Activated naive CD4-positive, alpha-beta T cell treated with anti-CD3 and anti-CD28 coated beads, Interleukin-2, amount 50 U/mL, for 24 hours (primary cell): ENCODE measurements at regions not wholly inside any gene's neighbourhood (a gene's known extent, or its start where the extent isn't known, plus 50 kb on each side); places are given as distances from the start of the nearest gene placed in this dataset.
"Not testable (repeated sequence)": the region's sequence is repeated elsewhere in the genome, so short reads cannot be mapped to it uniquely, and the experiment has no call there.

ENCODE experiments used
- H3K27ac Mint-ChIP-seq: one replicate; pipeline ENCODE4 v1.8.0; 2021; ENCODE audit warnings: mild to moderate bottlenecking, mixed read lengths
- H3K27me3 Mint-ChIP-seq: one replicate; pipeline ENCODE4 v1.8.0; 2021; ENCODE audit warnings: mixed read lengths
- H3K36me3 Mint-ChIP-seq: one replicate; pipeline ENCODE4 v1.8.0; 2021; ENCODE audit warnings: mixed read lengths
- H3K4me1 Mint-ChIP-seq: one replicate; pipeline ENCODE4 v1.8.0; 2021; ENCODE audit warnings: mixed read lengths
- H3K4me3 Mint-ChIP-seq: one replicate; pipeline ENCODE4 v1.8.0; 2021; ENCODE audit warnings: mild to moderate bottlenecking, mixed read lengths
- H3K9me3 Mint-ChIP-seq: one replicate; pipeline ENCODE4 v1.8.0; 2021; ENCODE audit warnings: mixed read lengths

GRCh38 chr2:40962026-40962425 lies 510.1 kb upstream of the SLC8A1 start:
- Mint-ChIP-seq H3K4me3 (no peak overlapping the region), H3K9me3 (peaks cover 16% of the 10 kb centered on the region), H3K27me3 (no peaks in the 10 kb centered on the region), H3K36me3 (no peaks in the 10 kb centered on the region), H3K27ac (no peak overlapping the region), H3K4me1 (no peaks in the 10 kb centered on the region)

- Mint-ChIP-seq H3K27me3 (no peaks in the 10 kb centered on the region), H3K36me3 (no peaks in the 10 kb centered on the region), H3K27ac (no peak overlapping the region), H3K9me3 (peaks cover 16% of the 10 kb centered on the region), H3K4me3 (no peak overlapping the region), H3K4me1 (no peaks in the 10 kb centered on the region)
Measured at GRCh38 chr2:40964509-40965250, 512.8 kb upstream of the SLC8A1 start.

- no peaks in the 10 kb centered on the region for H3K36me3 Mint-ChIP-seq
- H3K4me1 Mint-ChIP-seq = no peaks in the 10 kb centered on the region
- peaks cover 9% of the 10 kb centered on the region for H3K9me3 Mint-ChIP-seq
- H3K27ac Mint-ChIP-seq = no peak overlapping the region
- no peaks in the 10 kb centered on the region for H3K27me3 Mint-ChIP-seq
- no peak overlapping the region for H3K4me3 Mint-ChIP-seq
Measured at GRCh38 chr2:40967451-40967850, 515.6 kb upstream of the SLC8A1 start.

- Mint-ChIP-seq H3K27me3 (no peaks in the 10 kb centered on the region), H3K27ac (no peak overlapping the region), H3K9me3 (peaks cover 4% of the 10 kb centered on the region), H3K36me3 (no peaks in the 10 kb centered on the region), H3K4me1 (no peaks in the 10 kb centered on the region), H3K4me3 (no peak overlapping the region)
Measured at GRCh38 chr2:40975151-40975550, 523.3 kb upstream of the SLC8A1 start.

- no peaks in the 10 kb centered on the region for H3K9me3 Mint-ChIP-seq
- no peak overlapping the region for H3K27ac Mint-ChIP-seq
- H3K4me3 Mint-ChIP-seq = no peak overlapping the region
- H3K27me3 Mint-ChIP-seq = no peaks in the 10 kb centered on the region
- no peaks in the 10 kb centered on the region for H3K36me3 Mint-ChIP-seq
- no peaks in the 10 kb centered on the region for H3K4me1 Mint-ChIP-seq
Measured at GRCh38 chr2:40997362-40997761, 545.5 kb upstream of the SLC8A1 start.

GRCh38 chr2:41000374-41000773 lies 548.5 kb upstream of the SLC8A1 start:
- no peaks in the 10 kb centered on the region for H3K9me3 Mint-ChIP-seq
- H3K36me3 Mint-ChIP-seq = no peaks in the 10 kb centered on the region
- H3K27ac Mint-ChIP-seq = no peak overlapping the region
- no peaks in the 10 kb centered on the region for H3K4me1 Mint-ChIP-seq
- no peaks in the 10 kb centered on the region for H3K27me3 Mint-ChIP-seq
- no peak overlapping the region for H3K4me3 Mint-ChIP-seq

- Mint-ChIP-seq H3K27ac (no peak overlapping the region), H3K9me3 (no peaks in the 10 kb centered on the region), H3K27me3 (no peaks in the 10 kb centered on the region), H3K4me3 (no peak overlapping the region), H3K36me3 (no peaks in the 10 kb centered on the region), H3K4me1 (no peaks in the 10 kb centered on the region)
Measured at GRCh38 chr2:41000906-41001305, 549.0 kb upstream of the SLC8A1 start.

- no peak overlapping the region for H3K4me3 Mint-ChIP-seq
- H3K27ac Mint-ChIP-seq = no peak overlapping the region
- H3K27me3 Mint-ChIP-seq = no peaks in the 10 kb centered on the region
- H3K36me3 Mint-ChIP-seq = no peaks in the 10 kb centered on the region
- H3K9me3 Mint-ChIP-seq = no peaks in the 10 kb centered on the region
- no peaks in the 10 kb centered on the region for H3K4me1 Mint-ChIP-seq
Measured at GRCh38 chr2:41004700-41005099, 552.8 kb upstream of the SLC8A1 start.

GRCh38 chr2:41020358-41020757 lies 568.5 kb upstream of the SLC8A1 start:
- Mint-ChIP-seq H3K4me1 (no peaks in the 10 kb centered on the region), H3K27ac (no peak overlapping the region), H3K4me3 (no peak overlapping the region), H3K36me3 (no peaks in the 10 kb centered on the region), H3K27me3 (no peaks in the 10 kb centered on the region), H3K9me3 (peaks cover 6% of the 10 kb centered on the region)

- no peak overlapping the region for H3K27ac Mint-ChIP-seq
- peaks cover 6% of the 10 kb centered on the region for H3K9me3 Mint-ChIP-seq
- no peaks in the 10 kb centered on the region for H3K36me3 Mint-ChIP-seq
- H3K4me1 Mint-ChIP-seq = no peaks in the 10 kb centered on the region
- H3K4me3 Mint-ChIP-seq = no peak overlapping the region
- H3K27me3 Mint-ChIP-seq = no peaks in the 10 kb centered on the region
Measured at GRCh38 chr2:41024816-41025215, 572.9 kb upstream of the SLC8A1 start.

GRCh38 chr2:41026613-41027012 lies 574.7 kb upstream of the SLC8A1 start:
- Mint-ChIP-seq H3K27ac (no peak overlapping the region), H3K9me3 (peaks cover 11% of the 10 kb centered on the region)

GRCh38 chr2:41027095-41027494 lies 575.2 kb upstream of the SLC8A1 start:
- Mint-ChIP-seq H3K4me1 (no peaks in the 10 kb centered on the region), H3K27me3 (no peaks in the 10 kb centered on the region), H3K36me3 (no peaks in the 10 kb centered on the region), H3K27ac (no peak overlapping the region), H3K4me3 (no peak overlapping the region), H3K9me3 (peaks cover 11% of the 10 kb centered on the region)

More at GRCh38 chr2:41026613-41027012, 574.7 kb upstream of the SLC8A1 start:
- H3K27me3 Mint-ChIP-seq = no peaks in the 10 kb centered on the region
- no peaks in the 10 kb centered on the region for H3K36me3 Mint-ChIP-seq
- H3K4me3 Mint-ChIP-seq = no peak overlapping the region
- no peaks in the 10 kb centered on the region for H3K4me1 Mint-ChIP-seq

- Mint-ChIP-seq H3K9me3 (peaks cover 5% of the 10 kb centered on the region), H3K36me3 (no peaks in the 10 kb centered on the region), H3K27me3 (no peaks in the 10 kb centered on the region), H3K4me3 (no peak overlapping the region), H3K27ac (no peak overlapping the region), H3K4me1 (no peaks in the 10 kb centered on the region)
Measured at GRCh38 chr2:41031282-41031681, 579.4 kb upstream of the SLC8A1 start.

- Mint-ChIP-seq H3K36me3 (no peaks in the 10 kb centered on the region), H3K27me3 (no peaks in the 10 kb centered on the region), H3K4me1 (no peaks in the 10 kb centered on the region), H3K4me3 (no peak overlapping the region), H3K27ac (no peak overlapping the region), H3K9me3 (peaks cover 5% of the 10 kb centered on the region)
Measured at GRCh38 chr2:41032715-41033114, 580.8 kb upstream of the SLC8A1 start.

- H3K27ac Mint-ChIP-seq = no peak overlapping the region
- H3K4me3 Mint-ChIP-seq = no peak overlapping the region
- no peaks in the 10 kb centered on the region for H3K27me3 Mint-ChIP-seq
- H3K36me3 Mint-ChIP-seq = no peaks in the 10 kb centered on the region
- H3K9me3 Mint-ChIP-seq = peaks cover 5% of the 10 kb centered on the region
- no peaks in the 10 kb centered on the region for H3K4me1 Mint-ChIP-seq
Measured at GRCh38 chr2:41033127-41033526, 581.2 kb upstream of the SLC8A1 start.

- H3K4me1 Mint-ChIP-seq = no peaks in the 10 kb centered on the region
- no peaks in the 10 kb centered on the region for H3K9me3 Mint-ChIP-seq
- H3K4me3 Mint-ChIP-seq = no peak overlapping the region
- no peaks in the 10 kb centered on the region for H3K27me3 Mint-ChIP-seq
- no peak overlapping the region for H3K27ac Mint-ChIP-seq
- H3K36me3 Mint-ChIP-seq = no peaks in the 10 kb centered on the region
Measured at GRCh38 chr2:41038408-41038807, 586.5 kb upstream of the SLC8A1 start.

GRCh38 chr2:41039750-41040149 lies 587.9 kb upstream of the SLC8A1 start:
- not testable (repeated sequence) for H3K4me1 Mint-ChIP-seq, H3K27me3 Mint-ChIP-seq, H3K4me3 Mint-ChIP-seq, H3K36me3 Mint-ChIP-seq, H3K9me3 Mint-ChIP-seq, H3K27ac Mint-ChIP-seq
